HG02759 (cell line): ENCODE measurements at regions not wholly inside any gene's neighbourhood (a gene's known extent, or its start where the extent isn't known, plus 50 kb on each side); places are given as distances from the start of the nearest gene placed in this dataset.

Source experiments
- ATAC-seq: cut with Tn5 transposase; IDR thresholded peaks from one replicate; pipeline ENCODE4 v1.9.1; 2021; ENCODE audit warnings: mild to moderate bottlenecking, moderate library complexity; ENCODE audit not compliant: unreplicated experiment

GRCh38 chr10:130230036-130230435 lies 93.8 kb downstream of the GLRX3 start:
- no peak for ATAC-seq

GRCh38 chr10:130230611-130231010 lies 94.4 kb downstream of the GLRX3 start:
- ATAC-seq: no peak

- ATAC-seq: no peak
These were observed 95.1 kb downstream of the GLRX3 start for GRCh38 chr10:130231251-130231741.

GRCh38 chr10:130232166-130233034 lies 96.2 kb downstream of the GLRX3 start:
- no peak for ATAC-seq

DNA sequence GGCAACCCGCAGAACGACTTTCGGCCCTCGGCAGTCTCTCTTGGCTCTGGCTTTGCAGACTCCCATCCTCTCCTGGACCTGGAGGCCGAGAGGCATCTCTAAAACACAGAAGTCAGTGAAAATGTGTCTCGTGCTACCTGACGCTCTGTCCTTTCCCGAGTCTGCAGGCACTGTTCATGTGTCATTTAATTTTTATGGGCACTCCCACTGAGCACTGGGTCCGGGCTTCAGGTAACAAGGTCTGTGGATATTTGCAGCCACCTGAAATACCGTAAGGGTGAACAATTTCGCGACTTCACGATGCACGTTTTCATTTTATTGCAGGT lies 96.8 kb downstream of the GLRX3 start:
- no peak for ATAC-seq

GRCh38 chr10:130233426-130233825 lies 97.2 kb downstream of the GLRX3 start:
- no peak for ATAC-seq

DNA sequence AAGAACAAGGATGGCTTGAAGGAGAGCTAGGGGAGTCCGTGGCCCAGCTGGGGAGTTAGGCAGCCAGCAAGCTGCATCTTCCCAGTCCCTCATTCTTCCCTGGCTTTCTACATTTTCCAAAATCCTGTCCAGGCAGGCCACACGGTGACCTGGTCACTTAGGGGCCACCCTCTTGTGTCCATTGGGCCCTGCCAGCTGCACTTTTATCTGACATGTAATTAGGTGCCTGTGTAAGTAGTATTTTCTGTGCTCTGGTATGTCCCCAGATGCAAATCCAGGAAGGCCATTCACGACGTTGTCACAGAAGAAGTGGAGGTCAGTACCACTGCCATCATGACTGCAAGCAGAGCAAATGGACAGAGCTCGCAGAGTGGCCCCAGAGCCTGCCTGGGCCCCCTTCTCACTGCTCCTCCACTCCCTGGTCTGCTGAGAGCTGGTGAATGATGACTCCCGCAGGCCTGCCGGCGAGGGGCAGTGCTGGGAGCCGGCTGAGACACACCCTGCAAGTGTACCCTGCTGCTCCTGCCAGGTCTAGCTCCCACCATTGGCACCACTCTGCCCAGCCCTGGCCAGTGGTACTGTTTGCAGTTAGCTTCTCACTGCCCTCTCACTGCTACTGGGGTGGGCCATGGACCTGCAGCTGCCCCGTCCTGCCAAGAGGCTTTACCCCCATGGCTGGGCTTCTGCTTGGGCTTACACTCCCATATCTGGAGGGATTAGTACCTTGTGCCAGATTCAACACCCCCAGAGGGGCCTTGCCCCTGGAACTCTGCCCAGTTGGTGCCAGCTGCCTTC lies 98.2 kb downstream of the GLRX3 start:
- no peak for ATAC-seq

- ATAC-seq: no peak
These were observed 100.5 kb downstream of the GLRX3 start for GRCh38 chr10:130236711-130237110.

- ATAC-seq: no peak
These were observed 104.2 kb downstream of the GLRX3 start for GRCh38 chr10:130240409-130240808.

- no peak for ATAC-seq
These were observed 106.3 kb downstream of the GLRX3 start for GRCh38 chr10:130242513-130242912.

GRCh38 chr10:130243015-130243414 lies 106.8 kb downstream of the GLRX3 start:
- ATAC-seq: no peak

- ATAC-seq: no peak
These were observed 108.1 kb downstream of the GLRX3 start for GRCh38 chr10:130244031-130244927.

GRCh38 chr10:130244928-130245495 lies 108.8 kb downstream of the GLRX3 start:
- no peak for ATAC-seq

- no peak for ATAC-seq
These were observed 109.9 kb downstream of the GLRX3 start for GRCh38 chr10:130246113-130246512.

- no peak for ATAC-seq
These were observed 113.9 kb downstream of the GLRX3 start for GRCh38 chr10:130250127-130250526.

- ATAC-seq: no peak
These were observed 115.6 kb downstream of the GLRX3 start for GRCh38 chr10:130251766-130252165.

DNA sequence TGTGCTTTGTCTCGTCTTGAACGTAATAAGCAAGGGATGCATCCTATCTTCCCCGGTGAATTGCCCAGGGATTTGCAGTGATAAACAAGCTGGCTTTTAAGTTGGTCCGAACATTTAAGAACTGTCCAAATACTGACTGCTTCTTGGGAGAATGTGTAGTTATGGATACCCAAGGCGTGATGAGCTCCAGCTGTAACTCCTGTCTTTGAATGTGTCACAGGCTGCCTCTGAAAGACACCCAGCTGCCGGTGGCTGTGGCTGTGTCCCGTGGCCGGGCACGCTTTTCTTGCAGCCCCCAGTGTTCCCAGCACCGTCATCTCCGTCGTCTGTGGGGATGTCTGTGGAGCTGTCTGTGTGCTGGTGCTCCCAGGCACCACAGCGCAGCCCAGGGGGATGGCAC lies 118.1 kb downstream of the GLRX3 start:
- ATAC-seq: no peak

DNA sequence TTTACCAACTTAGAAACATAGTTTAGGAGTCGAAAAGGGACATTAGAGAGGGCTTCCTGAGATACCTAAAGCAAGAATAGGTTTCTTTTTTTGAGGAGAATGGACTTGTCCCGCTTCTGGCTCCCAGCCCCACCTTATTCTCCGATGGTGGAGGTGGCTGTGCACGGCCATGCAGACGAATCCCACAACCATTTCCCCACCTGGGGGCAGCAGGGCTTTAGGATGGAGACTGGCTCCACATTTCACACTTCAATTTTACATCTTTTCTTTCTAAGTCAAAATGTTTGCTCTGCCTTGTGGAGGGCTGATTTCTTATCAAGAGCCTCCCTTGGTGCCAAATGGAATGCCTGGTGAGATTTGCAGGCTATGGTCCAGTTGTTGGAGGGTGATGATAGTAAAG lies 118.5 kb downstream of the GLRX3 start:
- no peak for ATAC-seq

- no peak for ATAC-seq
These were observed 119.6 kb downstream of the GLRX3 start for GRCh38 chr10:130255777-130256176.

DNA sequence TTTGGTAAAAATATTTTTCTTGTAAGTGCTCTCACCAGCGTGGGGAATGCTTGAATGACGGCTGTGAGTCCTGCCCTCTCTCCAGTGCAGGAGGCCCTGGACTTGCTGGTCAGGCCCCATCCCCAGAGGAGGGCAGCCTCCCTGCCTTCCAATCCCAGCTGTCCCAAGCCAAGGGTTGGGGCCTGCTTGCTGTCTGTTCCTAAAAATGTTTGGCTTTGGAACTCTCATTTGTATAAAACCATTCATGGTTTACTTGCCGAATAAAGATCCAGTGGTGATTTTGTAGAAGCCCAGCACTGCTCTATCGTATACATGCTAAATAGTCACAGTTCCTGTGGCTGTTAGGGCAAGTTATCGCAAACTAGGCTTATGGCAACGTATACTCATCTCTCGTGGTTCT lies 121.7 kb downstream of the GLRX3 start:
- no peak for ATAC-seq

DNA sequence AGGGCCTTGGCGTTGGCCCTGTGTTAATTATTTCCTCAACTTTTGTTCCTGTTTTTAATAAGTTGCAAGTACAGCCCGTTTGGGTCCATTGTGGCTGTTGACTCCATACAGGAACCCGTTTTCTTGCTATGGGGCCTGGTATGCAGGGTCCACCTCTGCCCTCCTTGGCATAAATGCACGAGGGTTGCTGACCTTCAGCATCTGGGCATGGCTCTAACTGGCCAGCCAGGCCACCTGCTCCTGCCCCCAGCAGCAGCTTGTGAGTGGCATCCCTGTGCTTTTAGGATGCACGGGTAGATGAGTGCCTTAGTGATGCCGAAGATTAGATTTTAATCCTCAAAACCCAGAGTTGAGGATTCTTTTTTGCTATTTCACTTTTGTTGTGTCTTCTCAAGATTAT lies 123.2 kb downstream of the GLRX3 start:
- ATAC-seq: no peak
